GM18508 (cell line): ENCODE measurements at regions not wholly inside any gene's neighbourhood (a gene's known extent, or its start where the extent isn't known, plus 50 kb on each side); places are given as distances from the start of the nearest gene placed in this dataset.

ENCODE experiments used
- ATAC-seq: cut with Tn5 transposase; IDR thresholded peaks from one replicate; pipeline ENCODE4 v1.9.1; 2021; ENCODE audit warnings: moderate number of reproducible peaks; ENCODE audit not compliant: insufficient read depth, unreplicated experiment

DNA sequence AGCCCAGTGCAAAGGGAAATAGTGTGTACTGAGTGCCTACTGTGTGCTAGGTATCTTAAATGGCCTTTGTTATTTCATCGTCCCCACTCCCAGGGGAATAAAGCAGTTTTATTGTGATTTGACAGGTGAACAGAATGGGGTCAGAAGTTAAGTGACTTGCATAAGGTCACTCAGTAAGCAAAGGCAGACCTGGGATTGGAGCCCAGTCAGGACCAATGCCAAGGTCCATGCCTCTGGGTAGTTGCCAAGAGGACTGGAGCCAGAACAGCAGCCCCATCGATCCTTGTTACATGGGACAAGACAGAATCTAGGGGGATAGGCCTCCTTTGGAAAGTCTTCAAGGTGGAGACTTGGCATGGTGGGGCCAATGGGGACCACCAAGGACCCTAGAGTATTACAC, 227.4 kb upstream of the PWP1 start:
- no peak for ATAC-seq

GRCh38 chr12:107458990-107459389, 226.6 kb upstream of the PWP1 start:
- ATAC-seq, result no peak

DNA sequence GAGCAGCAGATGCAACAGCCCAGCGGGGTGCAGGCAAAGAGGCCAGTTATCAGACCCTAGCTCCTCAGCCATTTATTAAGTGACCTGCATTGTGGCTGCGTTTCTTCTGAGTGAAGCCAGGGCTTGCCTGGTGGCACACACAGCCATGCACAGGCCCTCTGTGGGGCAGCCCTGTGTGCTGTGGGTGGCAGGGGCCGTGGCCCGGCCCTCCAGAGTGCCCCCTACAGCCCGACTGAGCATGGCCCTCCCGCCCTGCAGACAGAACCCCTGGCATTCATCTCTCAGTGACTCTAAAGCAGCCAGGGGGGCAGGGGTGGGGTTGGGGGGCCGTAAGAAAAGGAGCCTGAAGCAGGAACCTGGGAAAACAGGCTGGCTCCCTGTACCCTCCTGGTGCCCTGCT, 226.0 kb upstream of the PWP1 start:
- ATAC-seq, result no peak

GRCh38 chr12:107461222-107461975, 224.2 kb upstream of the PWP1 start:
- no peak for ATAC-seq

DNA sequence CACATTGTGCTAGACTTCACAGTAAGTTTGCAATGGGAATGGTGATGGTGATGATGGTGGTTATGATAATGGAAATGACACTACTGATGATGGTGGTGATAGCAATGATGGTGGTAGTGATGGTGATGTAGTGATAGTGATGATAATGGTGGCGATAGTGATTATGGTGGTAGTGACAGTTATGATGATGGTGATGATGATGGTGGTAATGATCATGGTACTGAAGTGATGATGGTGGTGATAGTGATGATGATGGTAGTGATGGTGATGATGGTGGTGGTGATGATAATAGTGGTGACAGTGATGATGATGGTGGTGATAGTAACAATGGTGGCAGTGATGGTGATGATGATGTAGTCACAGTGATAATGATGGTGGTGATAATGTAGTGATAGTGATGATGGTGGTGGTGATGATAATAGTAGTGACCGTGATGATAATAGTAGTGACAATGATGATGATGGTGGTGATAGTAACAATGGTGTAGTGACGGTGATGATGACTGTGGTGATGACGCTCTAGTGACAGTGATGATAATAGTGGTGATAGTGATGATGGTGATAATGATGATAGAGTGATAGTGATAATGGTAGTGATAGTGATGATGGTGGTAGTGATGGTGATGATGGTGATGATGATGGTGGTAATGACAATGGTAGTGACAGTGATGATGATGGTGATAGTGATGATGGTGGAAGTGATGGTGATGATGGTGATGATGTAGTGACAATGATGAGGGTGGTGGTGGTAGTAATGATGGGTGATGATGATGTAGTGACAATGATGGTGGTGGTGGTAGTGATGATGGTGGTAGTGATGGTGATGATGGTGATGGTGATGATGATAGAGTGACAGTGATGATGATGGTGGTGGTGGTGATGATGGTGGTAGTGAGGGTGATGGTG, 222.9 kb upstream of the PWP1 start:
- no peak for ATAC-seq

DNA sequence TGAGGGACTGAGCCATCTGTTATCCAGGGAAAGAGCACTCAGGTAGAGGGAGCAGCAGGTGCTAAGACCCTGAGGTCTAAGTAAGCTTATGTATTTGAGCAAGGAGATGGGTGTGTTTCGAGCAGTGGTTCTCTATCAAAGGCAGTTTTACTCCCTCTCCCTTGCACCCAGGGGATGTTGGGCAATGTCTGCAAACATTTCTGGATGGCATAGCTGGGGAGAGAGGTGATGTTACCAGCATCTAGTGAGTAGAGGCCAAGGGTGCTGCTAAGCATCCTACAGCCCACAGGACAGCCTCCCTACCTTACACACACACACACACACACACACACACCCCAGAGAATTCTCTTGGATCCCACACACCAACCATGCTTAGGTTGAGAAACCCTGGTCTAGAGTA, 221.0 kb upstream of the PWP1 start:
- ATAC-seq, result no peak

GRCh38 chr12:107465625-107466024, 220.0 kb upstream of the PWP1 start:
- ATAC-seq, result no peak

- no peak for ATAC-seq
Observed at GRCh38 chr12:107467716-107468115, 217.9 kb upstream of the PWP1 start.

DNA sequence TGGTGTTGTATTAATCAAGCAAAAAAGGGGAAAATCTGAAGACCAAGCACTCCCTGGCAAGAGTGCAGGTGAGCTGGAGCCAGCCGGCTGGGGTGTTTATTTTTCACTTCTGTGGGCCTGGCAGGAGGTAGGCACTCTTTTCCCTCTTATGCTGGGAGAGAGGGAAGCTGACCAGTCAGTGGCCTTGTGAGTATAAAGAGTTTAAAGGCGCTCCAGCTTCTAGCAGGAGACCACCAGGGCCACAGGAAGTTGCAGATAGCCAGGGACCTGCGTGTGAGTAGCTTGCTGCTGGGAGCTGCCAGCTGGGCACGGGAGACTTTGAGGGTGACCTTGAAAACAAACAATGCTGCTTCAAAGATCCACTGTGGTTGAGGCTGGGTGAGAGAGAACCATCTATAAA, 217.4 kb upstream of the PWP1 start:
- ATAC-seq, result no peak

- ATAC-seq, result no peak
Observed at GRCh38 chr12:107469011-107469410, 216.6 kb upstream of the PWP1 start.

DNA sequence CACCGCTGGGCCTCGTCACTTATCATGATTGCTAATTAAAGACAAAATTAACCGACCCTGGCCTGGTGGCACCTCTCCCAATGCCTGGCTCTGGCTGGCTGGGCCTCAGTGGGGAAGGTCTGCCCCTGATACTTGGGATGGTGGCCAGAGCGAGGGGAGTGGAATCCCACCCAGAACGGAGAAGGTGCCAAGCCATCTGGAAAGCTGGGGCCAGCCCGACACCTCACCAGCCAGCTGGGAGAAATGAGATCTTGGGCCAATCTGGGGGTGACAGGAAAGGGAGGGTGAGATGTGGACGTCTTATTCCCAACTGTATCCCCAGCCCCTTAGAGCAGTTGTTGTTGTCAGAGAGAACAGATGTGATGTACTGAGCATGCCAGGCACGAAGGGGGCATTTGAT, 215.0 kb upstream of the PWP1 start:
- no peak for ATAC-seq

DNA sequence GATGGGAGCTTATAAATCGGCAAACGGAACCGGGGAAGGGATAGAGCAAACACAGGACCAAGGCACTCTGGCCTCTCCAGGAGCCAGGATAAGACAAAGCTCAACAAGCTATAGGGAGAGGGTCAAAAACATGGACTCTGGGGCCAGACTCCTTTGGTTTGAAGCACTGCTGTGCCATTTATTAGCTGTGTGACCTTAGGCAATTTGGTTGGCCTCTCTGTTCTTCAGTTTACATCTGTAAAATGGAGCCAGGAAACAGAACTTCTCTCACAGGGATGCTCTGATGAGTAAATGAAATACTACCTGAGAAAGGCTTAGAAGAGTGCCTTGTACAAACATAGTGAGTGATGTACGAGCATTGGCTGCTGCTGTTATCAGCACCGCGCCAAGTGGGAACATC, 213.3 kb upstream of the PWP1 start:
- ATAC-seq, result no peak

GRCh38 chr12:107474099-107474498, 211.5 kb upstream of the PWP1 start:
- no peak for ATAC-seq

DNA sequence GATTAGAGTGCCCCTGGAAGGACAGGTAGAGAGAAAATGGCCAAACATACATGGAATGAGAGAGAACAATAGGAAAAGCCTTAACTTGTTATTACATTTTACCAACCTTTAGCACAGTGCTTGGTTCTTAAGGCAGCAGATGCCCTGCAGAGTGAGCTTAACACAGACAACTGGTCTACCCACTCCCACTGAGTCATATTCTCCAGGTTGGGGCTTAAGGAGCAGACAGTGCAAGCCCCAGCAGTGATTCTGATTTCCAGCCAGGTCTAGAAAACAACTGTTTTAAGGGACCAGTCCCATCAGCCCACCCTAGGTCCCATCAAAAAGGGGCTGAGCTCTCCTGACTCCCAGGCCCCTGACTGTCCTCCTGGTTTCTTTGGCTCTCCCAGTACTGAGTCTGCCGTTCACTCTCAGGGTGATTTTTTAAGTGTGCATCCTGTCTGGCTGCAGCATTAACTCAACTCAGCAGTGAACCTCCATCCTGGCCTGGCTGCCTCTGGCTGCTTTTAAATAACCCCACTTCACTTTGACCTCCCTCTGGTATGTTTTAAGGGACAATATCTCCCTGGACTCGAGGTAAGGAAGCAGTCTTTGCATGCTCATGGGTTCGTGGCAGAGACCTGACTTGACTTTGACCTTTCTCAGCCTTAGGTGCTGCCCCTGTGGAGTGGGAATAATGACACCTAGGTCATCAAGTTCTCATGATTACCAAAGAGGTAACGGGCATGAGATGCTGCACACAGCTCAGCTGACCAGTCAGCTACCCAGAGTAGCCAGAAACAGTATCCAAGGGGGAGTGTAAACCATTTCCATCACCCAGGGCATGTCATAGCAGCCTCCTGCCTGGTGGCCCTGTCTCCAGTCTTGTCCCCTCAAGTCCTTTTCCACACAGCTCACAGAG, 210.7 kb upstream of the PWP1 start:
- no peak for ATAC-seq

DNA sequence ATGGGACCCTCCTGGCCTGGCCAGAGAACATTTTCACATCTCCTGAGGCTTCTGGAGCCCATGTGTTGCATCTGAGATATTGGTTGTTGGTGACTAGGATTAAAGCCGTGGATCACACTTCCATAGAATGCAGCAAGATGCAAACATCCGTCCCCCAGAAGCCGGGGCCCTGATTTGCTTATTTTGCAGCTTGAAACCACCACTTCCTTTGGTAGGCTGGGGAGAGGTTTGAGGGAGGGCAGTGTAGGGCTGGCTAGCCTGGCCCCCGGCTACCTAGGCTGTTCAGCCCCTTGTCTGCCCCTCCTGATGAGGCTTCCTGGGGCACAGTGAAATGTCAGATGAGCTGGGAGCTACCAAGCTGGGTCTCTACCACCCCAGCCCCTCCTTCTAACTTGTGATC, 209.7 kb upstream of the PWP1 start:
- ATAC-seq, result no peak

- ATAC-seq, result no peak
Observed at GRCh38 chr12:107477018-107477417, 208.6 kb upstream of the PWP1 start.

DNA sequence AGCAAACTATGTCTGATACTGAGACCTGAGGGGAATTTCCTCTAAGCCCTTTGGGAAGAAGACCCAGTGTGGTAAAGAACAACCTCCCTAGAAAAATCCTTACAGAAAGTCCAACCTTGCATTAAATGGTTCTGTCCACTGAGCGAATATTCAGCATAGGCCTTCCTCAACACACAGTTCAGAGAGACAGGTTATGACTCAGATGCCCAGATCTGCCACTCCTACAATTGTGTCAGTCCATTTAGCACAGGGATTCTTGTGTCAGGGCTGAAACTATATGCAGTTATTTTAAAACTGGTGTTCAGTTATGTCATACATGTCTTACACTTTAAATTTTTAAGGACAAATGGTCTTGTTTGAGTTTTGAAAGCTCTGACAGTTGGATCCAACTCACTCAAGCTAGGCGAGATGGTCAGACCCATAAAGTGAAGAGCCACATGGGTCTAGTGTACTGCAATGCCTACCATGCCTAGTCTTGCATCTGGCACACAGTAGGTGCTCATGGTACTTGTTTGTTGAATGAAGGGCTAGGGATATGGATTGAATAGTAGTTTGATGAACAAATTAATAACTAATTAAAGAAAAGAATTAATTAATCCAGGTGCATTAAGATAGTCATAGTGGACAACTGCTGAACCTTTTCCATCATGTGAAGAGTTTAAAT, 207.5 kb upstream of the PWP1 start:
- ATAC-seq, result no peak

GRCh38 chr12:107478881-107479280, 206.7 kb upstream of the PWP1 start:
- ATAC-seq, result no peak

DNA sequence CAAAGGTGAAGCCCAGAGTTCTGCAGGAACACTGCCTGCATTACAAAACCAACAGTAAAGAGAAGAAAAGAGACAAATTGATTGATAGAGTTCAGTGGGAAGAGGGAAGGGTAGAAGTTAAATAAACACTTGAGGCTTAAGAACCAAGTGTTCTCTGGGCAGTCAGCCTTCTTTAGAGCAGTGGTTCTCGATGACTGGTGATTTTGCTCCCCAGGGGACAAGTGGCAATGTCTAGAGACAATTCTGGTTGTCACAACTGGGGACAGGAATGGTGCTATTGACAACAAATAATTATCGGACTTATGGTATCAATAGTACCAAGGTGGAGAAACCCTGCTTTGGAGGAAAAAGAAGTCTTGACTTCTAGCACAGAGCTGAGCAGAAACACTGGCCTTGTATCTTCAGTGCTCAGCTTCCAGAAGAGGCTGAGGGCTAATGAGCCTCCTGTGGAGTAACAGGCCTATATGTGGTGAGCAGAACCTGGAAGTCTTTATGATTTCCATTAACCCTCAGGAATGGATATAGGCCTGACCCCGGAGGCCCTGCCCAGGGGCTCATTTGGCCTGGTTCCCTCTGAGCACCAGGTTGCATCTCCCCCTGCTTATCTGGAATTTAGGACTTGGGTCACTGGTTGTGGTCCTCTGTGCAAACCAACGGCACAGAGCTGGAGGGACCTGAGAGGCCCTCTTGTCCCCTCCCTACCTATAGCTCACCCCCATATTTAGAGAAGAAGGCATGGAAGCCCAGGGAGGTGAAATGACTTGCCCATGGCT, 204.6 kb upstream of the PWP1 start:
- ATAC-seq, result no peak
